Loucy (cell line): ENCODE measurements at regions not wholly inside any gene's neighbourhood (a gene's known extent, or its start where the extent isn't known, plus 50 kb on each side); places are given as distances from the start of the nearest gene placed in this dataset.
"Not testable (repeated sequence)": the region's sequence is repeated elsewhere in the genome, so short reads cannot be mapped to it uniquely, and the experiment has no call there.

Experiments used
- H2AFZ ChIP-seq: fragments of 200-600 bp; sonication (generic); 2 replicates; pipeline ENCODE4 v1.6.0; 2016; ENCODE audit warnings: antibody characterized with exemption, mild to moderate bottlenecking, low read length, moderate library complexity
- H3F3A ChIP-seq: fragments of 200-600 bp; 2 replicates; pipeline ENCODE4 v1.6.0; 2016; ENCODE audit warnings: antibody characterized with exemption, low read depth, mild to moderate bottlenecking
- H3K27me3 ChIP-seq: fragments of 200-600 bp; sonication (generic); 2 replicates; pipeline ENCODE4 v1.6.1; 2014; ENCODE audit warnings: low read length, mild to moderate bottlenecking; ENCODE audit not compliant: insufficient read depth, poor library complexity, severe bottlenecking
- H3K36me3 ChIP-seq: fragments of 200-600 bp; sonication (generic); 2 replicates; pipeline ENCODE4 v1.6.1; 2016; ENCODE audit warnings: low read length; ENCODE audit not compliant: insufficient read depth
- H3K4me1 ChIP-seq: fragments of 200-600 bp; sonication (generic); 2 replicates; pipeline ENCODE4 v1.5.1; 2014; ENCODE audit warnings: low read length, mild to moderate bottlenecking; ENCODE audit not compliant: insufficient read depth, poor library complexity, severe bottlenecking
- H3K4me2 ChIP-seq: fragments of 200-600 bp; sonication (generic); 2 replicates; pipeline ENCODE4 v1.6.0; 2014; ENCODE audit warnings: antibody characterized with exemption, low read length, low read depth, mild to moderate bottlenecking; ENCODE audit not compliant: poor library complexity, severe bottlenecking
- H3K4me3 ChIP-seq: fragments of 200-600 bp; sonication (generic); 2 replicates; pipeline ENCODE4 v1.5.1; 2014; ENCODE audit warnings: low read length, mild to moderate bottlenecking, mixed read lengths; ENCODE audit not compliant: poor library complexity, severe bottlenecking
- H3K79me2 ChIP-seq: fragments of 200-600 bp; sonication (generic); 2 replicates; pipeline ENCODE4 v1.6.1; 2014; ENCODE audit warnings: low read length; ENCODE audit not compliant: insufficient read depth
- H3K9ac ChIP-seq: fragments of 200-600 bp; sonication (generic); 2 replicates; pipeline ENCODE4 v1.6.0; 2014; ENCODE audit warnings: mild to moderate bottlenecking, low read depth, low read length, moderate library complexity; ENCODE audit not compliant: poor library complexity, severe bottlenecking
- H3K9me2 ChIP-seq: fragments of 200-600 bp; sonication (generic); replicated peaks from 2 replicates; pipeline ENCODE4 v1.6.1; 2016; ENCODE audit warnings: low read depth, low read length, mixed read lengths
- H3K9me3 ChIP-seq: fragments of 200-600 bp; sonication (generic); 2 replicates; pipeline ENCODE4 v1.6.1; 2014; ENCODE audit warnings: mild to moderate bottlenecking, antibody characterized with exemption, low read length, low read depth; ENCODE audit not compliant: insufficient read depth
- H4K20me1 ChIP-seq: fragments of 200-600 bp; sonication (generic); 2 replicates; pipeline ENCODE4 v1.6.0; 2014; ENCODE audit warnings: antibody characterized with exemption, low read length, mild to moderate bottlenecking; ENCODE audit not compliant: insufficient read depth, poor library complexity, severe bottlenecking
- EZH2phosphoT487 ChIP-seq: fragments of 200-600 bp; IDR thresholded peaks from 2 replicates; pipeline ENCODE4 v1.6.1; 2018; ENCODE audit warnings: antibody characterized with exemption, mild to moderate bottlenecking, moderate library complexity, borderline replicate concordance
- TF ChIP-seq, protein P1 (sequence below): fragments of 200-600 bp; sonication (generic); conservative IDR thresholded peaks from 2 replicates; pipeline ENCODE4 v1.5.1; 2014; ENCODE audit warnings: mild to moderate bottlenecking, antibody characterized with exemption, low read length

DNA sequence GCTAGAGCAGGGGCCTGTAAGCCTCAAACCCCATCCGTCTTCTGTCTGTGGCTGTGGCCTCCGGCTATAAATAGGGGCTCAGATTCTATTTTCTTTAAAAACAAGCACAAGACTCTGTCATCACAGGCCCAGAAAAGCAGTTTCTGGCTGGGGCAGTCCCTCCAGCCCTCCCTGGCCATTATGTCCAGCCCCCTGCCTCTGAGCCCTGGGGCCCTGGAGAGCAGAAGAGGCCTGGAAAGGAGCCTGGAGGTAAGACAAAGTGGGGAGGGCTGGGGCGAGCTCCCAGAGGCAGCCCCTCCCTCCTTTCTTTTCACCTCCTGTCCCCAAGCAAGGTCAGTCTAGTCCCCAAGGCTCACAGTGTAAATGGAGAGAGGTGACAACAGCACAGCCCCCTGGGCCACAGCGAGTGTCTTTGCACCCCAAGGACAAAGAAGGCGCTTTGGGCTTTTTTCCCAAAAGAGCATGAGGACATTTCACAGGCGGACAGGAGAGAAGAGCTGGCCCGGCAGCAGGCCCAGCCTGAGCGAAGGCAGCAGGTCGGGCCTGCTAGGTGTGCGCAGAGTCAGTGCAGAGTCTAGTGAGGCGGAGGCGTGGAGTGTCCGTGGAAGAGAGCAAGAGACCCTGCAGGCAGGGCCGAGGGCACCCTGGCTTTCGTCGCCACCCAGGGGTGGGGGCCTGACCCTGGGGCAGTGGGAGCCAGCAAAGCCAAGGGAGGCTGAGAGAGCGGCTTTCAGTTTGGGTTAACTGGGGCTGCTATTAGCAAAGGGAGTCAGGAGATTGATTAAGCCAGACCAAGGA lies 188.3 kb downstream of the TBC1D2B start:
- H3K36me3 ChIP-seq, result no peaks in the 10 kb centered on the region
- H3K4me1 ChIP-seq, result peaks cover 15% of the 10 kb centered on the region
- H3F3A ChIP-seq, result no peaks in the 10 kb centered on the region
- H3K79me2 ChIP-seq, result no peaks in the 10 kb centered on the region
- H3K9me3 ChIP-seq, result no peaks in the 10 kb centered on the region
- H3K9ac ChIP-seq, result no peak overlapping the region
- no peaks in the 10 kb centered on the region for H3K9me2 ChIP-seq
- H4K20me1 ChIP-seq, result no peaks in the 10 kb centered on the region
- no peak for TF ChIP-seq EZH2phosphoT487
- TF ChIP-seq, protein P1, sequence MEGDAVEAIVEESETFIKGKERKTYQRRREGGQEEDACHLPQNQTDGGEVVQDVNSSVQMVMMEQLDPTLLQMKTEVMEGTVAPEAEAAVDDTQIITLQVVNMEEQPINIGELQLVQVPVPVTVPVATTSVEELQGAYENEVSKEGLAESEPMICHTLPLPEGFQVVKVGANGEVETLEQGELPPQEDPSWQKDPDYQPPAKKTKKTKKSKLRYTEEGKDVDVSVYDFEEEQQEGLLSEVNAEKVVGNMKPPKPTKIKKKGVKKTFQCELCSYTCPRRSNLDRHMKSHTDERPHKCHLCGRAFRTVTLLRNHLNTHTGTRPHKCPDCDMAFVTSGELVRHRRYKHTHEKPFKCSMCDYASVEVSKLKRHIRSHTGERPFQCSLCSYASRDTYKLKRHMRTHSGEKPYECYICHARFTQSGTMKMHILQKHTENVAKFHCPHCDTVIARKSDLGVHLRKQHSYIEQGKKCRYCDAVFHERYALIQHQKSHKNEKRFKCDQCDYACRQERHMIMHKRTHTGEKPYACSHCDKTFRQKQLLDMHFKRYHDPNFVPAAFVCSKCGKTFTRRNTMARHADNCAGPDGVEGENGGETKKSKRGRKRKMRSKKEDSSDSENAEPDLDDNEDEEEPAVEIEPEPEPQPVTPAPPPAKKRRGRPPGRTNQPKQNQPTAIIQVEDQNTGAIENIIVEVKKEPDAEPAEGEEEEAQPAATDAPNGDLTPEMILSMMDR, result no peak
- no peak overlapping the region for H2AFZ ChIP-seq
- no peaks in the 10 kb centered on the region for H3K27me3 ChIP-seq
- H3K4me2 ChIP-seq, result no peak overlapping the region
- no peak overlapping the region for H3K4me3 ChIP-seq

DNA sequence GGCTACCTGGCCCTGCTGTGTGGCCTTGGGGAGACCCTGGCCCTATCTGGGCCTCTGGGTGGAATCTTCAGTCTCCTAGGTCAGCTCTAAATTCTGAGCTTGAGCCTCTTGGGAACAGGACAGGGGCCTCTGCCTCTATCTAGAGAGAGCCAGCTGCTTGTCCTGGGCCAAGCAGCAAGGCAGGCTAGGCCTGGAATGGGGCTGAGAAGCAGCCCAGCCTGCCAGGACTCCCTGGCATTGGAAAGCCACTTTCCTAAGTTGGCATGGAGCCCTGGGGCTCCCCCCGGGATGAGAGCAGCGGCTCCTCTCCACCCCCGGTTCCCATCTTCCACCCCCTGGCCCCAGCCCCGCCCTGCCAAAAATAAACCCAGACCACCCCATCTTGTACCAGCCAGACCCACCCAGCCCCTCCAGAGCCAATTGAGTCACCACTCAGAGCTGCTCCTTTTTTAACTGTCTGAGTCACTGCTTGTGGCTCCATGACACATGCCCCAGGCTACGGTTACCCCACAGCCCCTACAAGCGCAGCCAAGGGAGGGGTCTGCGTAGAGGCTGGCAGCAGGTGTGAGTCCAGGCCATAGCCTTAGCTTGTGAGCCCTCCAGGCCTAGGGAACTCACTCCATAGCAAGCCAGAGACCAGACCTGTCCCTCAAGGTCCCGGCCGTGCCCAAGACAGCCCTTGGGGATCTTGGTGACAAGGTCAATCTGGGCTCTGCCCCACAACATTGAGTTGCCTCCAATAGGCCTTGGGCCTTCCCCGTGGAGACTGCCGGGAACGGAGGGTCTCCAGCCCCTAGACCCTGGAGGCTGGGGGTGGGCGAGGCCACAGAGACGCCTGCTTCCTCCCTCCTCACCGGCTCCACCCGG lies 189.7 kb downstream of the TBC1D2B start:
- H3F3A ChIP-seq, H2AFZ ChIP-seq, H3K4me3 ChIP-seq, H3K36me3 ChIP-seq, H3K9me3 ChIP-seq, H3K9ac ChIP-seq, H4K20me1 ChIP-seq, H3K4me2 ChIP-seq, H3K79me2 ChIP-seq, H3K9me2 ChIP-seq, H3K27me3 ChIP-seq: not testable (repeated sequence)
- H3K4me1 ChIP-seq, result peaks cover 15% of the 10 kb centered on the region

DNA sequence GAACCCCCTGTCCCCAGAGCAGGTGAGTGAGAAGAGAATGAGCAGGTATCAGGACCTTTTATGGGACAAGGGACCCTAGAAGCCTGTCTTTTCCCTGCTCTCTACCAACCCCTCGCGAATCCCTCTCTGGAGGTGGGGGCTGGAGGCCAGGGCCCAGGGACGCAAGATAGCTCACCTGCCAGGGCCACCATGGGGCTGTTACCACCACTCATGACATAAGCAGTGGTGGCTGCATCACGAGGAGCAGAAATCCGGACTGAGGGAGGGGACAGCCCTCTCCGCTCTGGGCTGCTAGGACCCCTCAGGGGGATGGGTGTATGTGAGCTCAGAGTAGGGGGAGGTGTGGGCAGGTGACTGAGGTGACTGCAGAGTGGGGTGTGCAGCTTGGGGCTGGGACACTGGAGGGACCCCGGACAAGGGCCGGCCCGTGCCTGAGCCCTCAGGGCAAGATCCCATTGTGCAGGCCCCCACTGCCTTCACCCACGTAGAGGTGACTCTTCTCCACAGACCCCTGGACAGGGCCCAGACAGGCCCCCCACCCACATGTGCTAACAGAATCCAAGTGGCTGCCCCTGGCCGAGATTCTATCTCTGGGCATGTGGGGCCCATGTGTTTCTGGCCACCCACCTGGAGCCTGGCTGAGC lies 190.6 kb downstream of the TBC1D2B start:
- Histone ChIP-seq H3K9me3 (no peaks in the 10 kb centered on the region), H4K20me1 (no peaks in the 10 kb centered on the region), H3K4me1 (peaks cover 9% of the 10 kb centered on the region), H2AFZ (no peak overlapping the region), H3K9me2 (no peaks in the 10 kb centered on the region), H3F3A (no peaks in the 10 kb centered on the region), H3K4me3 (no peak overlapping the region), H3K36me3 (no peaks in the 10 kb centered on the region), H3K4me2 (no peak overlapping the region), H3K9ac (no peak overlapping the region), H3K27me3 (no peaks in the 10 kb centered on the region), H3K79me2 (no peaks in the 10 kb centered on the region)
- TF ChIP-seq EZH2phosphoT487, result no peak
- TF ChIP-seq, protein P1, result no peak

DNA sequence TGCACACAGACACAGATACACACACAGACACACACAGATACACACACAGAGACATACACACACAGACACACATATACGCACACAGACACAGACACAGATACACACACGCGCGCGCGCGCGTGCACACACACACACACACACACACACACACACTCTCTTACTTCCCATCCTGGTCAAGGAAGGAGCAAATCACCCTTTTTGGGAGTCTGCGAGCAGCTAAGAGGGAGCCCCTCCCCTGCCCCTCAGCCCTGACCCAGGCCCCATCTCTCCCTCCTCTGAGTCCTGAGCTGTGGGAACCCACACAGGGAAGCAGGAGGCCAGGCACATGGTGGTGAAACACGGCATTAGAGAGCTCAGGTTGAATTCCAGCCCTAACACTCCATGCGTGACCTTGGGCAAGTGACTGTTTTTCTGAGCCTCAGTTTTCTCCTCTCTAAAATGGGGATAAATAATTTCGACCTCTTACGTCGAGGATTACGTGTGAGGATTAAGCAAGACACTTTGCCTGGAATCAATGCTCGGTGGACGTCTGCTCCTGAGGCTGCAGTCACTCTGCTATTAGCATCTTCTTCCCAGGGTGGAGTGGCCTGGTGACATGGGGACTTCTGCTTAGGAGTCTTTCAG lies 191.5 kb downstream of the TBC1D2B start:
- not testable (repeated sequence) for H3K36me3 ChIP-seq, H3F3A ChIP-seq, H3K9me2 ChIP-seq, H2AFZ ChIP-seq, H3K9me3 ChIP-seq, H4K20me1 ChIP-seq, H3K79me2 ChIP-seq, H3K4me1 ChIP-seq, H3K27me3 ChIP-seq, H3K4me3 ChIP-seq, H3K4me2 ChIP-seq, H3K9ac ChIP-seq

DNA sequence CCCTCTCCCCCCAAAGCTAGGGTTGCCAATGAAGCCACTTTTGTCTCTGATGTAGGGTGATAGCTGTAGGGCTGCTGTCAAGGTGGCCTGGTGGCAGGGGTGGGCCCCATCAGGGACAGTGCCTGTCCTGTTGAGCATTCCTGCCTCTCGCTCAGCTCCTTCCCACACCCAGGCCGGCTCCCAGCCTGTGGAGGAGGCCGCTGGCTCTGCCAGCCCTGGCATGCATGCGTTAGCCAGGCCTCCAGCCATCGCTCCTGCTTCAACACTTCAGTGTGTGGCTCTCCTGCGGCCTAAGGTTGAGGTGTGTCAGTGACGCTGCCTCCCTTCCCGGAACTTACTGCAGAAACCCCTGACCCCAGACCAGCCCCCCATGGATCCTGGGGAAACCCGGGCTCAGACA lies 194.5 kb downstream of the TBC1D2B start:
- H3F3A ChIP-seq, H3K79me2 ChIP-seq, H3K9ac ChIP-seq, H3K9me3 ChIP-seq, H3K9me2 ChIP-seq, H3K4me2 ChIP-seq, H3K36me3 ChIP-seq, H3K27me3 ChIP-seq, H4K20me1 ChIP-seq, H3K4me1 ChIP-seq, H3K4me3 ChIP-seq, H2AFZ ChIP-seq: not testable (repeated sequence)
